Gastroesophageal sphincter (tissue), 3 donors: ENCODE measurements at regions not wholly inside any gene's neighbourhood (a gene's known extent, or its start where the extent isn't known, plus 50 kb on each side); places are given as distances from the start of the nearest gene placed in this dataset.

Experiments
- CTCF ChIP-seq, 4 experiments: fragments of 200-600 bp in 2 of 4; fragments of 450-650 bp in 2 of 4; sonication (generic) in 1 of 4; IDR thresholded peaks; one replicate each; pipeline ENCODE4 v1.5.1; 2017 to 2019; ENCODE audit warnings: antibody characterized with exemption in 4 of 4, mild to moderate bottlenecking in 2 of 4, moderate library complexity in 2 of 4
- POLR2A ChIP-seq, 2 donors: fragments of 450-650 bp; IDR thresholded peaks; one replicate each; pipeline ENCODE4 v1.6.1; 2017; ENCODE audit warnings: antibody characterized with exemption in 2 of 2, mild to moderate bottlenecking in 2 of 2, moderate library complexity in 1 of 2

- TF ChIP-seq POLR2A (IDR thresholded peaks at IDR 0.05), result no peak
- no peak for TF ChIP-seq CTCF (IDR thresholded peaks at IDR 0.05)
Measured at GRCh38 chr16:86886651-86887050, 308.3 kb downstream of the FOXL1 start.
